Dendritic cell treated with granulocyte-macrophage colony-stimulating factor and Interleukin-4, amounts not matched to agents 40 ng/mL and 50 ng/mL, for 4 days (primary cell): ENCODE measurements at regions not wholly inside any gene's neighbourhood (a gene's known extent, or its start where the extent isn't known, plus 50 kb on each side); places are given as distances from the start of the nearest gene placed in this dataset.

Experiments
- H3K27ac Mint-ChIP-seq: one replicate; pipeline ENCODE4 v1.8.0; 2022; ENCODE audit warnings: mild to moderate bottlenecking, mixed read lengths
- H3K27me3 Mint-ChIP-seq: one replicate; pipeline ENCODE4 v1.8.0; 2022; ENCODE audit warnings: mild to moderate bottlenecking, mixed read lengths
- H3K36me3 Mint-ChIP-seq: one replicate; pipeline ENCODE4 v1.8.0; 2022; ENCODE audit warnings: low read depth, mixed read lengths
- H3K4me1 Mint-ChIP-seq: one replicate; pipeline ENCODE4 v1.8.0; 2022; ENCODE audit warnings: low read depth, mixed read lengths
- H3K4me3 Mint-ChIP-seq: one replicate; pipeline ENCODE4 v1.8.0; 2022; ENCODE audit warnings: mild to moderate bottlenecking, moderate library complexity, mixed read lengths
- H3K9me3 Mint-ChIP-seq: one replicate; pipeline ENCODE4 v1.8.0; 2022; ENCODE audit warnings: mixed read lengths
- intact Hi-C: fragments of 100-400 bp; cut with micrococcal nuclease; formaldehyde crosslinking; loops from one replicate; pipeline ENCODE4 v1.15.0; 2022

DNA sequence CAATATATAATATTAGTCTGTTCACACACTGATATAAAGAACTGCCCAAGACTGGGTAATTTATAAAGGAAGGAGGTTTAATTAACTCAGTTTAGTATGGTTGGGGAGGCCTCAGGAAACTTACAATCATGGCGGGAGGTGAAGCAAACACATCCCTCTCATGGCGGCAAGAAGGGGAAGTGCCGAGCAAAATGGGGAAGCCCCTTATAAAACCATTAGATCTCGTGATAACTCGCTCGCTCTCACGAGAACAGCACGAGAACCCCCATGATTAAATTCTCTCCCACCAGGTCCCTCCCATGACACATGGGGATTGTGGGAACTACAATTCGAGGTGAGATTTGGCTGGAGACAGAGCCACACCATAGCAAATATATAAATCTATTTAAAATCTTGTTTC, 269.8 kb downstream of the ATP23 start:
- no peak overlapping the region for H3K4me3 Mint-ChIP-seq
- peaks cover 23% of the 10 kb centered on the region for H3K9me3 Mint-ChIP-seq
- H3K27me3 Mint-ChIP-seq = no peaks in the 10 kb centered on the region
- H3K27ac Mint-ChIP-seq = no peak overlapping the region
- no peaks in the 10 kb centered on the region for H3K4me1 Mint-ChIP-seq
- H3K36me3 Mint-ChIP-seq = no peaks in the 10 kb centered on the region
- intact Hi-C loops = no loop called here

DNA sequence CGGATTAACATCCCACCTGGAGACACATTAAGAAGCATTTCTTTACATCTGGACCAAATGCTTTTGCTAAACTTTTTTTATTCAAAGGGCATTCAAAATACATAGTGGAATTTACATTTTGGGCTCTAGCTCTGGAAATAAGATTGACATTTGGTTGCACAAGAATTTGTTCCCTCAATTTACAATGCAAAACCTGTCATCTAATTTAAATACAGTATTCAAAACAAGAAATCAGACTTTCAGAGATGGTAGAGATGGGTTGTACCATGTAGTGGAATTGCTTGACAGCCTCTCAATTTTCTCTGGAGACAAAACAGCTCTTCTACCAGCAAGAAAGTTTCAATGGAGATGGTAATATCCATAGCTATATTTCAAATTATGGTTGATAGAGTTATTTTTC, 275.8 kb downstream of the ATP23 start:
- intact Hi-C loops = no loop called here
- no peak overlapping the region for H3K4me3 Mint-ChIP-seq
- H3K27ac Mint-ChIP-seq = no peak overlapping the region
- H3K9me3 Mint-ChIP-seq = no peaks in the 10 kb centered on the region
- no peaks in the 10 kb centered on the region for H3K36me3 Mint-ChIP-seq
- H3K27me3 Mint-ChIP-seq = no peaks in the 10 kb centered on the region
- no peaks in the 10 kb centered on the region for H3K4me1 Mint-ChIP-seq

DNA sequence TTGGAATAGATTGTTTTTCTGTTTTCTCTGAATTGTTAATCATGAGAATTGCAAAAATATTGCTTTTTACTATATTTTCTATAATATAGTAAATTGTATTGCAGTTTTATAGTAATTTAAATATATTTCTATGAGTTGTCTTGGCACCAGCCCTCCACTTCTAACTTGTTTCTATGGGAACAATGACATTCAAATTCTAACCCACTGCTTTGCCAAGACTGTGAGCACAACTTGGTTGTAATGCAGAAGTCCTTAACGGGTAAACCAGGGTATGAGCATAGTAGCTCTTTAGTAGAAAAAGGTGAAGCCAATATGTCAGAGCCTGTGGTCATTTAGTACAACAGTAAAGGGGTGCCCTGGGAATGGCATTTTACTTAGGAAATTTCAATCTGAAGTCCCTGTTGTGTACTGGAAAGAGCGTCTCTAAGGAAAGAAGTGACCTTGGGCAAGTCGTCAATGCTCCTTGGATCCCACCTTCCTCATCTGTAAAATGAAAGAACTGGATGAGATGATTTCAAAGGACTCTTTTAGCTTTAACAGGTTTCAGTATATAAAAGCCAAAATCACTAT, 283.3 kb downstream of the ATP23 start:
- Mint-ChIP-seq H3K36me3 (no peaks in the 10 kb centered on the region), H3K27ac (no peak overlapping the region), H3K27me3 (no peaks in the 10 kb centered on the region), H3K9me3 (peaks cover 4% of the 10 kb centered on the region), H3K4me1 (no peaks in the 10 kb centered on the region), H3K4me3 (no peak overlapping the region)
- intact Hi-C loops = no loop called here

DNA sequence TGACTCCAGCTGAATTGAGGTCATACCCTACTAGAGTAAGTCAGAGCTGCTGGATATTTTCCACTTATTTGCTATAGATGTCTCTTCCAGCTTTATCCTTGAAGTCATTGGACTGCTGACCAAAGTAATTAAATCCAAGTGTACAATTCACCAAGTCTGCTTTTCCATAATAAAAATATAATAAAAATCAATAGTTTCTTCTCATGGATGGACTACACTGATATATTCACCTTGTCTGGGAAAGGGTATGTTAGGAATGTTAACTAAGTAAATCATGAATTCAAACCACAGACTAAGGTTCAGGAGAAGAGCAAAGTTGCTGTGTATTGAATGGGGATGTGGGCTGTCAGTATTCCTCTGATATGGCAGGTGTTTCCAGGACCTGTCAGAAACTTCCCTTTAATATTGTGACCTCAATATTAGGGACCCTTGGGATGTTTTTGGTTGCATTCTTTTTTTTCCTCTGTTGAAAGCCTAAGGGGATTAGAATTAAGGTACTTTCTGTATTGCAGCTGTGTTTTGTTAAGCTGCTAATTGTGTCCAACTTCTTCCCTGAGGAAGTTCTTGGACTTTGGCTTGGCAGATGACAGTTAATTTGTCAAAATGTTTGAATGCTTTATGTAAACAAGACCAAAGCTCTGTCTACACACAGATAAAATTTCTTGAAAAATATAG, 284.0 kb downstream of the ATP23 start:
- H3K4me3 Mint-ChIP-seq = no peak overlapping the region
- H3K27me3 Mint-ChIP-seq = no peaks in the 10 kb centered on the region
- H3K27ac Mint-ChIP-seq = no peak overlapping the region
- intact Hi-C loops = no loop called here
- peaks cover 11% of the 10 kb centered on the region for H3K9me3 Mint-ChIP-seq
- no peaks in the 10 kb centered on the region for H3K4me1 Mint-ChIP-seq
- no peaks in the 10 kb centered on the region for H3K36me3 Mint-ChIP-seq

DNA sequence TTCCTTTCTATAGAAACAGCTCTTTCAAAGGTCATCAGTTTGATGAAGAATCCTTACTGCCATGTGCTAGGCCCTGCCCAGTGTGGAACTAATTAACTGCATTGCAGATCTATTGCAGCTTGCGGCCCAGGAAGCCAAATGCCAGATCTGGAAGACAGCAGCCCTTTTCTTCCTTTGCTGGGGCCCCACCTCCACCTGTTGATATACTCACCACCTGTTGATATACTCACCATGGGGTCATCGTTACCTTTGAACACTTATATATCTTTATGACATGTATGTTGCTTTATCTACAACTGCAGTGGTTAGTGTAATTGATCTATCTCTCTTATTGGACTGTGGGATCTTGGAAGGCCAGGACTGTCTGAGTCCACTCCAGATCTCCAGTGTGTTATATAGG, 292.5 kb downstream of the ATP23 start:
- Mint-ChIP-seq H3K4me3 (no peak overlapping the region), H3K36me3 (no peaks in the 10 kb centered on the region), H3K4me1 (no peaks in the 10 kb centered on the region), H3K9me3 (peaks cover 34% of the 10 kb centered on the region), H3K27me3 (no peaks in the 10 kb centered on the region), H3K27ac (no peak overlapping the region)
- intact Hi-C loops = no loop called here

DNA sequence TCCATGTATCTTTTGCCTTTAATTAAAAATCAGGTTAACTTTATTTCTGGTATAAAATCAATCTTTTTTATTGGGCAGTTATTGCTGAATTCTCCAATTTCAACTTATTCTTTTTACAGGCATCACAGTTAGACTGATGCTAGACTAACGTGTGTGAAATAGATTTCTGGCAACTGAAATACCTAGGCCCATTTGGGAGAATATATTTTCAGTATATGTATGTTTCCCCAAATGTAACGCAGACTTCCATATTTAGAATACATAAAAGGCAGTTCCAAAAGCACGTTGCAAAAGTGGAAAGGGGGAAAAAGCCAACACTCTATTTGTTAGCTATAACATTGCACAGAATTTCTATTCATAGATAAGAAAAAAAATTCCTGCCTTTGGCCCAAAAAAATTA, 297.0 kb downstream of the ATP23 start:
- no peak overlapping the region for H3K4me3 Mint-ChIP-seq
- no peak overlapping the region for H3K27ac Mint-ChIP-seq
- H3K4me1 Mint-ChIP-seq = no peaks in the 10 kb centered on the region
- intact Hi-C loops = no loop called here
- no peaks in the 10 kb centered on the region for H3K36me3 Mint-ChIP-seq
- peaks cover 14% of the 10 kb centered on the region for H3K9me3 Mint-ChIP-seq
- no peaks in the 10 kb centered on the region for H3K27me3 Mint-ChIP-seq

DNA sequence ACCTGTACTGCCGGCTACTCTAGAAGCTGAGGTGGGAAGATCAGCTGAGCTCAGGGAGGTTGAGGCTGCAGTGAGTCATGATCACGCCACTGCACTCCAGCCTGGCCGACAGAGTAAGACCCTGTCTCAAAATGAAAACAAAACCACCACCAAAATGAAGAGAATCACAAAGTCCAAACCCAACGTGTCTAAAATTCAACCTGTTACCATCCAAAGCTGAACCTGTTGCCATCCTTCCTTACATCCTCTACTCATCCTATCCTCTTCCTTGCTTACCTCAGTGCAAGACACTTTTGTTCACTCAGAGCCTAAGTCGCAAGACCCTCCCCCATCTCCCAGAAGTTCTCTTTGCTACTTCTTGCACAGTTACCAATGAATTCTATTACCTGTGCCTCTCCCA, 299.7 kb downstream of the ATP23 start:
- Mint-ChIP-seq H3K36me3 (no peaks in the 10 kb centered on the region), H3K9me3 (peaks cover 11% of the 10 kb centered on the region), H3K4me1 (no peaks in the 10 kb centered on the region), H3K27me3 (no peaks in the 10 kb centered on the region), H3K4me3 (no peak overlapping the region), H3K27ac (no peak overlapping the region)
- intact Hi-C loops = no loop called here

DNA sequence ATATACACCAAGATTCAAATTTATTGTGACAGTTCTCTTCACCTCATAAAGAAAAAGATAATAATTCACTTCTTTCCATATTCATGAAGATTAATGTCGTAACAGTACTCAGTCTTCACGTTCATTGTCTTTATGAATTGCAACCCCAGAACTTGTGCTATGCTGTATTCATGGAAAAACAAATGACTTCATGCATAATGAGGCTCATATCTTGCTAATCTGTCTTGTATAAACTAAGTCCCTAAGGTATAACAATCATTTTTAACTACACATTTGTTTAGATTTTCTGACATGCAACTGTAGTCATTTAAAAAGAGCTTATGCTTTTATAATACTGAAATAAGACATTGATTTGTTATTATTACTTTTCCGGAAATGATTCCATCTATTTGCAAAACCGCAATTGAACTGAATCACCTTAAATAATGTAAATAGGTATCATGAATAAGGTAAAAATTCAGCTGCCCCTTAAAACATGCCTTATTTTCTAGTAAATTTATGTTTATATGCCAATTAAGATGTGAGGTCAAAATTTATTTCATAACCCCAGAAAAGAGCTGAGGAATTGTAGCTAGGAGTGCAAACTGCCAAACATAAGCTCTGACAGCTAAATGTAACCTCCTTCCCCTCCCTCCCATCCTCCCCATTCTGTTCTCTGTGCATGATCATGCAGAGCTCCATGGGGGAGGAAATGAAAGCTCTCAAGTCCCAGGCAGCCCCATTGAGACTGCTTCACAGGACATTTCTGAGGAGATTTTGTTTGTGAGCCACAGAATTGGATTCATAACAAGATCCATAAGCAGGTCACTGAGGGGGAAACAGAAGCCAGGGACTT, 301.6 kb downstream of the ATP23 start:
- Mint-ChIP-seq H3K36me3 (no peaks in the 10 kb centered on the region), H3K27me3 (no peaks in the 10 kb centered on the region), H3K4me3 (no peak overlapping the region), H3K9me3 (peaks cover 26% of the 10 kb centered on the region), H3K27ac (no peak overlapping the region), H3K4me1 (no peaks in the 10 kb centered on the region)
- intact Hi-C loops = no loop called here

DNA sequence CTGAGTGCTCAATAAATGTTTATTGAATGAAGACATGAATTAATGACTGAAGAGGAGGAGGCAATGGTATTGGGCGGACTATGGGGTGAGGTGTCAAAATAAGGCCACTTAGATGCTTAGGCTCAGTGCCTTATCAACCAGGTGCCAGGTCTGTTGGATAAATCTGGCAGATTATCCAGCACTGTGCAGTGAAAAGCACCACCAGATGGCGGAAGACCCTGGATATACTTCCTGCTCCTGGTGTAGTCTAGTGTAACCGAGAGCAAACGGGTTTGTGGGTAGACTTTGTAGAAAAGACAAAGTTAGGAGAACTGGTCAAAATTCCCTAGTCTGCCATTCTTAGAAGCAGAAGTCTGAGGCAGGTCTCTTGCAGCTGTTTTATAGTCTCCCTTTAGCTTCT, 306.3 kb downstream of the ATP23 start:
- no peaks in the 10 kb centered on the region for H3K4me1 Mint-ChIP-seq
- peaks cover 16% of the 10 kb centered on the region for H3K9me3 Mint-ChIP-seq
- no peaks in the 10 kb centered on the region for H3K27me3 Mint-ChIP-seq
- H3K27ac Mint-ChIP-seq = no peak overlapping the region
- H3K4me3 Mint-ChIP-seq = no peak overlapping the region
- H3K36me3 Mint-ChIP-seq = no peaks in the 10 kb centered on the region
- intact Hi-C loops = no loop called here

DNA sequence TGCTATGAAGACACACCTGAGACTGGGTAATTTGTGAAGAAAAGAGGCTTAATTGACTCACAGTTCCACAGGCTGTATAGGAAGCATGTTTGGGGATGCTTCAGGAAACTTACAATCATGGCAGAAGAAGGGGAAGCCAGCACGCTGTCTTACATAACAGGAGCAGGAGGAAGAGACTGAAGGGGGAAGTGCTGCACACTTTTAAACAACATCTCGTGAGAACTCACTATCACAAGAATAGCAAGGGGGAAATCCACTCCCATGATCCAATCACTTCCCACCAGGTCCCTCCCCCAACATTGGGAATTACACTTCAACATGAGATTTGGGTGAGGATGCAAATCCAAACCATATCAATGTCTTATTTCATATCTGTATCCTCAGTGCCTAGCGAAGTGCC, 307.2 kb downstream of the ATP23 start:
- no peak overlapping the region for H3K27ac Mint-ChIP-seq
- H3K36me3 Mint-ChIP-seq = no peaks in the 10 kb centered on the region
- H3K27me3 Mint-ChIP-seq = no peaks in the 10 kb centered on the region
- peaks cover 16% of the 10 kb centered on the region for H3K9me3 Mint-ChIP-seq
- intact Hi-C loops = no loop called here
- no peaks in the 10 kb centered on the region for H3K4me1 Mint-ChIP-seq
- H3K4me3 Mint-ChIP-seq = no peak overlapping the region

DNA sequence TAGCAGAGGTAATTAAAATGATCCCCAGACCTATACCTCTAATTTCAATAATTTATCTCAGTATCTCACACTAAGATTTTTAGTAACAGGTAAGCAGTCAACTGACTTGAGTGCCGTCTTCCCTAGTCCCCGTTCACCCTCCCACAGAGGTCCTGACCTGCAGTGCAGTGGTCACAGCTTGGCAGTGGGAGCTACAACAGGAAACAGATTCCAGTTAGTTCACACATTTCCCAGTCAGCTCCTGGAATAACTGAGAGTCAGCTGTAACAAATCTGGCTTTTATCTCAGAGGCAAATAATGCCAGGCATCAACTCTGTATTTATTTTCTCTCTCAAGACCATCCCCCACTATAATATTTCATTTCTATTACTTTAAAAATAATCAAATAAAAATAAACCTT, 308.2 kb downstream of the ATP23 start:
- peaks cover 16% of the 10 kb centered on the region for H3K9me3 Mint-ChIP-seq
- no peak overlapping the region for H3K4me3 Mint-ChIP-seq
- no peaks in the 10 kb centered on the region for H3K36me3 Mint-ChIP-seq
- H3K27ac Mint-ChIP-seq = no peak overlapping the region
- no peaks in the 10 kb centered on the region for H3K4me1 Mint-ChIP-seq
- intact Hi-C loops = no loop called here
- H3K27me3 Mint-ChIP-seq = no peaks in the 10 kb centered on the region

DNA sequence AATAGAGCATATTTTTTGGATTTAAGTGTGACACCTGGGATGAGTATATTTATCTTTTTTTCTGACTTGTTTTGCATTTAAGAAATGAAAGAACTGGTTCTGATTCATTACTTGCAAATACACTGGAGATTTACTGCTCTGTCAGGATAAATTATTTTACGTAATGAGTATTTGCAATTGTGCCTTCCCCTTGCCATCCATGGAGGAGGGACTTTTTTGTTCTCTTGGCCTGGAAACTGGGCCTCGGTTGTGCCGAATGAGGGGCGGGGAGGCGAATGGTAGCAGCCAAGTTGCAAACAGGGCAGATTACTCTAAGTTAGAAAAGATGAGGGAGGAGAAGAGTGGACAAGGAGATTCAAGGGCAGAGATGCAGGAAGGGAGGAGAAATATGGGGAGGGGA, 308.7 kb downstream of the ATP23 start:
- intact Hi-C loops = no loop called here
- H3K27ac Mint-ChIP-seq = no peak overlapping the region
- no peak overlapping the region for H3K4me3 Mint-ChIP-seq
- no peaks in the 10 kb centered on the region for H3K36me3 Mint-ChIP-seq
- H3K9me3 Mint-ChIP-seq = peaks cover 16% of the 10 kb centered on the region
- no peaks in the 10 kb centered on the region for H3K27me3 Mint-ChIP-seq
- no peaks in the 10 kb centered on the region for H3K4me1 Mint-ChIP-seq

DNA sequence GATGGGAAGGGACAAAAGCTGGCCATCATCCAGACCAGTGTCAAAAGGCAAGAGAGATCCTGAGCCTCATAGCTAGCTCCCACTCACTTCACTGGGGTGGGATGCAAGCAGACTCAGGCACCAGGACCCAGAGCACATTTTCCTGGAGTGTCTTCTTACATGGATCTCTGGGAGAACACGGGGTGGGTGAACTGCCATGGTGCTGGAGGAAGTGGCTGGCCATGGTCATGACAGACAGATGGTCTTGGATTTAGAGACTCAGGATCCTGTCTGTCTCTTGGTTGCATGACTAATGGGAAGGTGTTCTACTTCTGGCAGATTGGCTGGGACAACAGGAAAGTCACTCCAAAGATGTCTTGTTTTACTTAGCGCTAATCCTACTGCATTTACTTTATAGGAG, 311.5 kb downstream of the ATP23 start:
- Mint-ChIP-seq H3K36me3 (no peaks in the 10 kb centered on the region), H3K4me3 (no peak overlapping the region), H3K4me1 (no peaks in the 10 kb centered on the region), H3K27ac (no peak overlapping the region), H3K27me3 (no peaks in the 10 kb centered on the region), H3K9me3 (no peaks in the 10 kb centered on the region)
- intact Hi-C loops = no loop called here

DNA sequence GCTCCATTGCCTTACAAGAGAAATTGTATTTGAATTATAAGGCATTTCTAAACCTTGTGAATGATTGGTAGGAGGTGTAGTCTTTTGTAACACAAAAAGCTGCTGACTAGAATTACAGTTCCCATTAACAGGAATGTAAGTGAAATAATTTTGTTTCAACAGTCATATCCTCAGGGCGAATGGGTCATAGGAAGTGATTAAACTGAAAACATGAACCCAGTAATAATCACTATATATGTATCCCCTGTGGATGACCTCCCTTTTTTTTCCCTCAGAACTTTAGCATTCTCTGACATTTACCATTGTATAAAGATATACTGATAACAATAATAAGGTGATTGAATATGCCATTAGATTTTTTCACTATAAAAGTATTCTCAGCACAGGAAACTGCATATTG, 312.3 kb downstream of the ATP23 start:
- intact Hi-C loops = no loop called here
- no peaks in the 10 kb centered on the region for H3K36me3 Mint-ChIP-seq
- no peaks in the 10 kb centered on the region for H3K4me1 Mint-ChIP-seq
- H3K27me3 Mint-ChIP-seq = no peaks in the 10 kb centered on the region
- no peak overlapping the region for H3K4me3 Mint-ChIP-seq
- H3K27ac Mint-ChIP-seq = no peak overlapping the region
- no peaks in the 10 kb centered on the region for H3K9me3 Mint-ChIP-seq
